HuH-7.5 (cell line): ENCODE measurements at regions not wholly inside any gene's neighbourhood (a gene's known extent, or its start where the extent isn't known, plus 50 kb on each side); places are given as distances from the start of the nearest gene placed in this dataset.
"Not testable (repeated sequence)": the region's sequence is repeated elsewhere in the genome, so short reads cannot be mapped to it uniquely, and the experiment has no call there.

Source experiments
- DNase-seq: peaks from one replicate; pipeline ENCODE4 v3.0.0; 2011; ENCODE audit warnings: low spot score

GRCh38 chr12:67842124-67842523 is 147.1 kb upstream of the IFNG-AS1 start:
- no peak for DNase-seq

- DNase-seq, result no peak
Measured at GRCh38 chr12:67843257-67843656, 146.0 kb upstream of the IFNG-AS1 start.

- no peak for DNase-seq
Measured at GRCh38 chr12:67852701-67853100, 136.5 kb upstream of the IFNG-AS1 start.

- no peak for DNase-seq
Measured at GRCh38 chr12:67853204-67853603, 136.0 kb upstream of the IFNG-AS1 start.

- DNase-seq, result no peak
Measured at GRCh38 chr12:67854351-67854750, 134.9 kb upstream of the IFNG-AS1 start.

GRCh38 chr12:67855103-67855502 is 134.1 kb upstream of the IFNG-AS1 start:
- DNase-seq, result no peak

- DNase-seq, result no peak
Measured at GRCh38 chr12:67871231-67871630, 118.0 kb upstream of the IFNG-AS1 start.

- DNase-seq, result no peak
Measured at GRCh38 chr12:67873355-67873754, 115.9 kb upstream of the IFNG-AS1 start.

- DNase-seq, result no peak
Measured at GRCh38 chr12:67876305-67876915, 112.8 kb upstream of the IFNG-AS1 start.

GRCh38 chr12:67877727-67878126 is 111.5 kb upstream of the IFNG-AS1 start:
- DNase-seq, result no peak

GRCh38 chr12:67879937-67880336 is 109.3 kb upstream of the IFNG-AS1 start:
- no peak for DNase-seq

GRCh38 chr12:67881565-67881964 is 107.7 kb upstream of the IFNG-AS1 start:
- DNase-seq, result no peak

GRCh38 chr12:67884596-67884995 is 104.7 kb upstream of the IFNG-AS1 start:
- no peak for DNase-seq

GRCh38 chr12:67885375-67886169 is 103.7 kb upstream of the IFNG-AS1 start:
- DNase-seq, result no peak

- DNase-seq, result no peak
Measured at GRCh38 chr12:67887065-67887464, 102.2 kb upstream of the IFNG-AS1 start.

- DNase-seq, result no peak
Measured at GRCh38 chr12:67889931-67890330, 99.3 kb upstream of the IFNG-AS1 start.

- no peak for DNase-seq
Measured at GRCh38 chr12:67890726-67891258, 98.5 kb upstream of the IFNG-AS1 start.

- DNase-seq, result no peak
Measured at GRCh38 chr12:67891596-67891995, 97.7 kb upstream of the IFNG-AS1 start.

- DNase-seq, result no peak
Measured at GRCh38 chr12:67892259-67893021, 96.8 kb upstream of the IFNG-AS1 start.

- DNase-seq, result no peak
Measured at GRCh38 chr12:67893022-67893580, 96.1 kb upstream of the IFNG-AS1 start.

- DNase-seq, result not testable (repeated sequence)
Measured at GRCh38 chr12:67900418-67900817, 88.8 kb upstream of the IFNG-AS1 start.

GRCh38 chr12:67909091-67909531 is 80.1 kb upstream of the IFNG-AS1 start:
- no peak for DNase-seq
